ENCODE measurements at regions not wholly inside any gene's neighbourhood (a gene's known extent, or its start where the extent isn't known, plus 50 kb on each side); places are given as distances from the start of the nearest gene placed in this dataset.

DNA sequence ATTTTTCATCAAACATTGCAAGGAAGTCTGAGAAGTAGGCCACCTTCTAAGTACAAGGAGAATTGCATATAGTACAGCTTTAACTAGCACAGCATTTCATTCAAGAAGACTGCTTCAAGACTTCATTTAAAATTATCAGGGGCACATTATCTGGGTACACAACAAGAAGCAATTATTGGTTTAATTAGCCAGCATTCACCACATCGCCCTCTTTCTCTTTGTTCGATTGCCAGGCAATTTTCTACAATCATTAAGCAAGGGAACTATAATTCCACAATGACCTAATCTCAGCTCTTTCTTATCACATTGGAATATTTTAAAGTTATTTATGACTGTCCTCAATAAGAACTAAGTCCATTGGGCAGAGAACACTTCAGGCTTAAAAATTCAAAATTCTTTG, 1347.1 kb upstream of the PABPC4L start:
- TF ChIP-seq, protein P1, sequence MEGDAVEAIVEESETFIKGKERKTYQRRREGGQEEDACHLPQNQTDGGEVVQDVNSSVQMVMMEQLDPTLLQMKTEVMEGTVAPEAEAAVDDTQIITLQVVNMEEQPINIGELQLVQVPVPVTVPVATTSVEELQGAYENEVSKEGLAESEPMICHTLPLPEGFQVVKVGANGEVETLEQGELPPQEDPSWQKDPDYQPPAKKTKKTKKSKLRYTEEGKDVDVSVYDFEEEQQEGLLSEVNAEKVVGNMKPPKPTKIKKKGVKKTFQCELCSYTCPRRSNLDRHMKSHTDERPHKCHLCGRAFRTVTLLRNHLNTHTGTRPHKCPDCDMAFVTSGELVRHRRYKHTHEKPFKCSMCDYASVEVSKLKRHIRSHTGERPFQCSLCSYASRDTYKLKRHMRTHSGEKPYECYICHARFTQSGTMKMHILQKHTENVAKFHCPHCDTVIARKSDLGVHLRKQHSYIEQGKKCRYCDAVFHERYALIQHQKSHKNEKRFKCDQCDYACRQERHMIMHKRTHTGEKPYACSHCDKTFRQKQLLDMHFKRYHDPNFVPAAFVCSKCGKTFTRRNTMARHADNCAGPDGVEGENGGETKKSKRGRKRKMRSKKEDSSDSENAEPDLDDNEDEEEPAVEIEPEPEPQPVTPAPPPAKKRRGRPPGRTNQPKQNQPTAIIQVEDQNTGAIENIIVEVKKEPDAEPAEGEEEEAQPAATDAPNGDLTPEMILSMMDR (IDR thresholded peaks at IDR 0.05 in 2 of 3, conservative IDR thresholded peaks at IDR 0.05 in 1 of 3; ENCODE audit: borderline replicate concordance in 1 of 3, insufficient read depth in 1 of 3, low read depth in 2 of 3, low read length in 2 of 3) = no peak
- TF ChIP-seq POLR2AphosphoS5 (IDR thresholded peaks at IDR 0.05; ENCODE audit: low read depth, low read length) (no peak), JUND (IDR thresholded peaks at IDR 0.05) (no peak)

Measured in HCT116 (cell line).